Colonic mucosa (tissue), 4 donors: ENCODE measurements at regions not wholly inside any gene's neighbourhood (a gene's known extent, or its start where the extent isn't known, plus 50 kb on each side); places are given as distances from the start of the nearest gene placed in this dataset.
"Not testable (repeated sequence)": the region's sequence is repeated elsewhere in the genome, so short reads cannot be mapped to it uniquely, and the experiment has no call there.

ENCODE experiments used
- DNase-seq: peaks from one replicate; pipeline ENCODE4 v3.0.0-alpha.2; 2020
- H3K27ac ChIP-seq: fragments of 200-600 bp; one replicate; pipeline ENCODE4 v1.8.0; 2021
- H3K27me3 ChIP-seq: fragments of 200-600 bp; one replicate; pipeline ENCODE4 v1.8.0; 2021
- H3K36me3 ChIP-seq: fragments of 200-600 bp; one replicate; pipeline ENCODE4 v1.8.0; 2021
- H3K4me1 ChIP-seq: fragments of 200-600 bp; one replicate; pipeline ENCODE4 v1.8.0; 2021; ENCODE audit warnings: mild to moderate bottlenecking
- H3K4me3 ChIP-seq: fragments of 200-600 bp; one replicate; pipeline ENCODE4 v1.8.0; 2021
- H3K9ac ChIP-seq, 2 donors: one replicate each; pipeline ENCODE4 v1.7.0; 2013; ENCODE audit warnings: control low read depth in 2 of 2, low read depth in 2 of 2, low read length in 2 of 2
- H3K9me3 ChIP-seq: fragments of 200-600 bp; one replicate; pipeline ENCODE4 v1.8.0; 2021
- CTCF ChIP-seq: fragments of 200-600 bp; IDR thresholded peaks from one replicate; pipeline ENCODE4 v1.8.0; 2022; ENCODE audit warnings: antibody characterized with exemption, mild to moderate bottlenecking
- intact Hi-C: fragments of 100-400 bp; cut with DNase I; formaldehyde crosslinking; loops from one replicate; pipeline ENCODE4 v1.14.1; 2022
- donor health status: healthy.
- donor health status: DM: no; HTN: no; CAD: no.
- donor health status: DM: no; HTN: no; CAD: no.

DNA sequence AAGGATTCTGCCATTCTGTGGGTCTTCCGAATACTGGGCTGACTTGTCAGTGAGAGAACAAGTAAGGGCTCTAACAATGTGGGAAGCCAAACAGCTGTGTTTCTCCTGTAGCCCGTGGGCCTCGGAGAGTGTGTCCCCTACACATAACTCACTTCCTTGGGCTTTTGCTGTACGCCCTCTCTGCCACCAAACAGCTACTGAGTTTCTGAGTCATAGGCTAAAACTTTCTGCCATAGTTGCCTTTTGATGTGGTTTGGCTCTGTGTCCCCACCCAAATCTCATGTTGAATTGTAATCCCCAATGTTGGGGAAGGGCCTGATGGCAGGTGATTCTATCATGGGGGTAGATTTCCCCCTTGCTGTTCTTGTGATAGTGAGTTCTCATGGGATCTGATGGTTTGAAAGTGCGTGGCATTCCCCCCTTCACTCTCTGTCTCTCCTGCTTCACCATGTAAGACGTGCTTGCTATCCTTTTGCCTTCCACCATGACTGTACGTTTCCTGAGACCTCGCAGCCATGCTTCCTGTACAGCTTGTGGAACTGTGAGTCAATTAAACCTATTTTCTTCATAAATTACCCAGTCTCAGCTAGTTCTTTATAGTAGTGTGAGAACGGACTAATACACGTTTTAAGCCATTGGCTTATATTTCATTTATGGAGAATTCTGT is 194.8 kb upstream of the HMCN1 start:
- no peak for DNase-seq
- Histone ChIP-seq H3K9ac (no peak overlapping the region), H3K4me1 (no peaks in the 10 kb centered on the region), H3K27me3 (no peaks in the 10 kb centered on the region), H3K4me3 (no peak overlapping the region), H3K27ac (no peak overlapping the region), H3K9me3 (no peaks in the 10 kb centered on the region), H3K36me3 (no peaks in the 10 kb centered on the region)
- no peak for TF ChIP-seq CTCF
- intact Hi-C loops: no loop called here

DNA sequence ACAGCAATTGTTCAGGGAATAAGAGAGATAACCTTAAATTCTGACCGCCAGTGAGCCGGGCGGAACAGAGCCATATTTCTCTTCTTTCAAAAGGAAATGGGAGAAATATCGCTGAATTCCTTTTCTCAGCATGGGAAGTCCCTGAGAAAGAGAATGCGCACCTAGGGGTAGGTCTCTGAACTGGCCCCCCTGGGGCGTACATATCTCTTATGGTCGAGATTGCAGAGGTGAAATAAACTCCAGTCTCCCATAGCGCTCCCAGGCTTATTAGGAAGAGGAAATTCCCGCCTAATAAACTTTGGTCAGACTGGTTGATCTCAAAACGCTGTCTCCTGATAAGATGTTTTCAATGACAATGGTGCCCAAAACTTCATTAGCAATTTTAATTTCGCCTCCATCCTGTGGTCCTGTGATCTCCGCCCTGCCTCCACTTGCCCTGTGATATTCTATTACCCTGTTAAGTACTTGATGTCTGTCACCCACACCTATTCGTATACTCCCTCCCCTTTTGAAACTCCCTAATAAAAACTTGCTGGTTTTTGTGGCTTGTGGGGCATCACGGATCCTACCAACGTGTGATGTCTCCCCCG is 195.8 kb upstream of the HMCN1 start:
- DNase-seq, H3K27ac ChIP-seq, H3K27me3 ChIP-seq, H3K9ac ChIP-seq, H3K36me3 ChIP-seq, H3K4me1 ChIP-seq, H3K9me3 ChIP-seq, H3K4me3 ChIP-seq, intact Hi-C loops: not testable (repeated sequence)

DNA sequence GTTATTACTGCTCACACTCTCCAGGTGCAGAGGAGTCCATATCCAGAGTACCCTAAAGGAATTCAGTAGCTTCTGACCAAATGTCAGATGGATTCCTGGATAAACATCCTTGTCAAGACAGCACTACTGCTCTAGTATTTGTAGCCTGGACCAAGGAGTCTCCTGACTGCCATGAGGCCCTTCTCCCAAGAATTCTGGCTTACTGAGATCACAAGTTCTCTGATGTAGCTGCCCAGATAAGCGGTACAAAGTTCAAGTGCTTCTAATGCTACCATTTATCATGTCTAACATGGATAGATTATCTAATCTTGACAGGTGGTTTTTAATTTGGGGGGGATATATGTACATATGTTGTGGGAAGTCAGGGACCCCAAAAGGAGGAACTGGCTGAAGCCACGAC is 196.6 kb upstream of the HMCN1 start:
- no peak for TF ChIP-seq CTCF
- no peak overlapping the region for H3K4me3 ChIP-seq
- no peaks in the 10 kb centered on the region for H3K9me3 ChIP-seq
- no peak overlapping the region for H3K27ac ChIP-seq
- intact Hi-C loops: no loop called here
- H3K36me3 ChIP-seq: no peaks in the 10 kb centered on the region
- H3K9ac ChIP-seq: no peak overlapping the region
- no peak for DNase-seq
- H3K4me1 ChIP-seq: no peaks in the 10 kb centered on the region
- H3K27me3 ChIP-seq: no peaks in the 10 kb centered on the region

GRCh38 chr1:185536165-185536920 is 197.8 kb upstream of the HMCN1 start:
- Histone ChIP-seq H3K36me3 (no peaks in the 10 kb centered on the region), H3K9me3 (no peaks in the 10 kb centered on the region), H3K4me3 (no peak overlapping the region), H3K9ac (no peak overlapping the region), H3K27ac (no peak overlapping the region), H3K27me3 (no peaks in the 10 kb centered on the region), H3K4me1 (no peaks in the 10 kb centered on the region)
- TF ChIP-seq CTCF: no peak
- intact Hi-C loops: no loop called here
- DNase-seq: no peak

DNA sequence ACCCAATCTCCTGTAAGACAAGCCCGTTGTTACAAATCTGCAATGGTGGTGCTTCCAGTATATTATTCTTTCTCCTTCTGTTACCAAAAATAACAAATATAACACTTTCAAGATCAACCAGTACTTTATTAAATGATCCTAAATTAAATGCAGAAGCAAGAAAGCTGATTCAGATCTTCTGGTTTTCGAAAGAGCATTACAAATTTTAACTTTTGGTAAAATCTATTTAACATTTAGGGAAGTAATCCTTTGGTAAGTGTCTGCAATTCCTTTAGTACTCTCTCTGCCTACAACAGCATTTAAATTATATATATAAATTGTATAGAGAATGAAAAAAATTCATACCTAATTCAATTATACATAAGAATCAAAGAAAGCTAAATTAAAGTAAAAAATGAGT is 198.6 kb upstream of the HMCN1 start:
- no peak overlapping the region for H3K9ac ChIP-seq
- no peak overlapping the region for H3K4me3 ChIP-seq
- DNase-seq: no peak
- H3K27ac ChIP-seq: no peak overlapping the region
- intact Hi-C loops: no loop called here
- H3K4me1 ChIP-seq: no peaks in the 10 kb centered on the region
- H3K9me3 ChIP-seq: no peaks in the 10 kb centered on the region
- no peaks in the 10 kb centered on the region for H3K36me3 ChIP-seq
- TF ChIP-seq CTCF: no peak
- no peaks in the 10 kb centered on the region for H3K27me3 ChIP-seq

DNA sequence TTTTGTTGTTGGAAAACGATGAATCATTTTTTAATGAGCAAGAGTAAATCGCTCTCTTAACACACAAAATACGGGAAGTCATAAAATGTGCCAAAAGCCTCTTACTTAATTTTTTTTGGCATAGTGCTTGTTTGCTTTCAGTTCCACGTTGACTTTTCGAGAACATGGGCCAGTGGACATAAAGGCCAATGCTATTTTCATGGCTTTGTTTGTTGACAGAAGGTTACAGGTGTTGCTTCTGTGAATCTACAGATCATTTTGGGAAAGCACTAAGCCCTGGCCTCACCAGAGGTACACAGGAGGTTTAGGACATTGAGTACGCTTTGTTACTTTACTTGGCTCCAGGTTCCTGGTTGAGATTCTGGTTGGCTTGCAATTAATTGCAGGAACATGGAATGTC is 199.4 kb upstream of the HMCN1 start:
- no peaks in the 10 kb centered on the region for H3K27me3 ChIP-seq
- intact Hi-C loops: no loop called here
- no peaks in the 10 kb centered on the region for H3K36me3 ChIP-seq
- DNase-seq: no peak
- no peak for TF ChIP-seq CTCF
- H3K27ac ChIP-seq: no peak overlapping the region
- H3K9ac ChIP-seq: no peak overlapping the region
- H3K9me3 ChIP-seq: no peaks in the 10 kb centered on the region
- H3K4me1 ChIP-seq: no peaks in the 10 kb centered on the region
- no peak overlapping the region for H3K4me3 ChIP-seq
